ENCODE measurements at regions not wholly inside any gene's neighbourhood (a gene's known extent, or its start where the extent isn't known, plus 50 kb on each side); places are given as distances from the start of the nearest gene placed in this dataset.

DNA sequence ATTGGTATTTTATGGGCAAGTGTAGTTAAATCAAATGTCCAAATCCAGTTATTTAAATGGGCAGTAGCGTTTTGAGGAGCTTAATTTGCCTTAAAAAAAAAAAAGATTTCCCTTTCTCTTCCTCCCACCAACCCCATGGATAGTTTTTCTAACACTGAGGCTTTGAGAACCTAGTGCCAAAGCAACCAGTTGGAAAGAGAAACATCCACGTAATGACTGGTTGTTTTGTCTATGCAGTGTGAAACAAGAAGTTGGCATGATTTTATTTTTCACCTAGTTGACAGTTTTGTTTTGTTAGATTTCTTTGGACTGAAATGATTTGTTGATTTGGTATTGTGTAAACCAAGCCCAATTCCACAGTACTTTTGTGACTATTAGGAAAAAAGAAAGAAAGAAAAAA is 170.0 kb downstream of the SOX2 start:
- H3K27ac ChIP-seq = no peak overlapping the region
- no peaks in the 10 kb centered on the region for H3K9me3 ChIP-seq
- no peaks in the 10 kb centered on the region for H3K36me3 ChIP-seq
- no peaks in the 10 kb centered on the region for H3K27me3 ChIP-seq
- H3K4me1 ChIP-seq = no peaks in the 10 kb centered on the region
- TF ChIP-seq CTCF (IDR thresholded peaks at IDR 0.05) (no peak), POLR2A (IDR thresholded peaks at IDR 0.05) (no peak)
- no peak overlapping the region for H3K4me3 ChIP-seq
- DNase-seq = no peak
- intact Hi-C loops (cut with DNase I; ENCODE audit: low total_unique reads) = no loop called here

GRCh38 chr3:181885868-181886630 is 174.3 kb downstream of the SOX2 start:
- Histone ChIP-seq H3K9me3 (no peaks in the 10 kb centered on the region), H3K27me3 (no peaks in the 10 kb centered on the region), H3K4me1 (no peaks in the 10 kb centered on the region), H3K36me3 (no peaks in the 10 kb centered on the region), H3K27ac (no peak overlapping the region), H3K4me3 (no peak overlapping the region)
- DNase-seq = no peak
- intact Hi-C loops (cut with DNase I; ENCODE audit: low total_unique reads) = no loop called here
- no peak for TF ChIP-seq CTCF (IDR thresholded peaks at IDR 0.05)
- no peak for TF ChIP-seq POLR2A (IDR thresholded peaks at IDR 0.05)

DNA sequence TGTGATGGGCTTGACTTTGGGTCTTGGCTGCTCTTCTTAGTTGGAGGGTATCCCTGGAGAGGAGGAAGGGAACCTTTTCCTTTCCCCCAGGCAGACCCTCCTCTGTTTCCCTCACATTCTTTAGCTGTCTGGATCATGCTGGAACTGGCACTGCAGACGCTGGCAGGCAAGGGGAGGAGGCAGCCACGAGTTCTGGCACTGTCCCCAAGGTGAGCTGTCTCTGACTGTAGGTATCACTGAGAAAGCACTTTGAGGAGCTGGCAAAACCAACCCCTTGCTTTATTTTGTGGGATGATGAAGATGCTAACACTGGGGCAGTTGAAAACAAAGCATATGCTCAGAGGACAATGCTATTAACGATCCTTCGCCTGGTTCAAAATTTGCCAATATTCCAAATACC is 175.0 kb downstream of the SOX2 start:
- intact Hi-C loops (cut with DNase I; ENCODE audit: low total_unique reads) = no loop called here
- no peak for DNase-seq
- H3K4me1 ChIP-seq = no peaks in the 10 kb centered on the region
- TF ChIP-seq POLR2A (IDR thresholded peaks at IDR 0.05) = no peak
- no peak overlapping the region for H3K4me3 ChIP-seq
- H3K27me3 ChIP-seq = no peaks in the 10 kb centered on the region
- no peaks in the 10 kb centered on the region for H3K36me3 ChIP-seq
- no peaks in the 10 kb centered on the region for H3K9me3 ChIP-seq
- no peak overlapping the region for H3K27ac ChIP-seq

DNA sequence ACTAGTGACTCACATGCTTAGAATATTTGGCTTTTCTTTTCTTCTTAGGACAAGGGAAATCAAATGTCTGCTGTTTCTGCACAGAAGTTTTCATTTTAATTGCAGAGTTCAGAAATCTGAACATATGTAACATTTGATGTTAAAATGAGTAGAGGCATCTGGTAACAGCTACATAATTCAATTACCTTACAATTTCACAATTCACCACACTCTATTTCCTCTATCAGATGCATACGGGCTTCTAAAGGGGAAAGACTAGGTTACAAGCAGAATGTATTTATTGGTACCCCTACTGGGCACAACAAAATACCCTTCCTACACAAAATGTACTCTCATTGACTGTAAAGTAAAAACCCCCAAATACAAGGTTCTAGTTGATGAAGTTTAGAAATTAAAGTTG is 176.0 kb downstream of the SOX2 start:
- intact Hi-C loops (cut with DNase I; ENCODE audit: low total_unique reads) = no loop called here
- Histone ChIP-seq H3K9me3 (no peaks in the 10 kb centered on the region), H3K4me1 (no peaks in the 10 kb centered on the region), H3K4me3 (no peak overlapping the region), H3K27ac (no peak overlapping the region), H3K36me3 (no peaks in the 10 kb centered on the region), H3K27me3 (no peaks in the 10 kb centered on the region)
- no peak for TF ChIP-seq POLR2A (IDR thresholded peaks at IDR 0.05)
- TF ChIP-seq CTCF (IDR thresholded peaks at IDR 0.05) = no peak
- DNase-seq = no peak

DNA sequence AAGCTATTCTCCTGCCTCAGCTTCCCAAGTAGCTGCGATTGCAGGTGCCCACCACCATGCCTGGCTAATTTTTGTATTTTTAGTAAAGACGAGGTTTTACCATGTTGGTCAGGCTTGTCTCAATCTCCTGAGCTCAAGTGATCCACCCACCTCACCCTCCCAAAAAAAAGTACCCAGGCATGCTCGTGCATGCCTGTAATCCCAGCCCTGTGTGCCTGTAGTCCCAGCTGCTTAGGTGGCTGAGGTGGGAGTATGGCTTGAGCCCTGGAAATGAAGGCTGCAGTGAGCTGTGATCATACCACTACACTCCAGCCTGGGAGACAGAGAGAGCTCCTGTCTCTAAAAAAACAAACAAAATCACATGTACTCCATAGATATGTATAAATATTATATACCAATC is 176.5 kb downstream of the SOX2 start:
- intact Hi-C loops (cut with DNase I; ENCODE audit: low total_unique reads) = no loop called here
- DNase-seq = no peak
- H3K4me3 ChIP-seq = no peak overlapping the region
- H3K27ac ChIP-seq = no peak overlapping the region
- H3K4me1 ChIP-seq = no peaks in the 10 kb centered on the region
- H3K36me3 ChIP-seq = no peaks in the 10 kb centered on the region
- H3K9me3 ChIP-seq = no peaks in the 10 kb centered on the region
- TF ChIP-seq POLR2A (IDR thresholded peaks at IDR 0.05) (no peak), CTCF (IDR thresholded peaks at IDR 0.05) (no peak)
- no peaks in the 10 kb centered on the region for H3K27me3 ChIP-seq

- no peak overlapping the region for H3K27ac ChIP-seq
- no peak for DNase-seq
- H3K27me3 ChIP-seq = no peaks in the 10 kb centered on the region
- TF ChIP-seq POLR2A (IDR thresholded peaks at IDR 0.05) = no peak
- TF ChIP-seq CTCF (IDR thresholded peaks at IDR 0.05) = no peak
- intact Hi-C loops (cut with DNase I; ENCODE audit: low total_unique reads) = no loop called here
- H3K4me1 ChIP-seq = no peaks in the 10 kb centered on the region
- no peaks in the 10 kb centered on the region for H3K9me3 ChIP-seq
- no peaks in the 10 kb centered on the region for H3K36me3 ChIP-seq
- no peak overlapping the region for H3K4me3 ChIP-seq
Measured at GRCh38 chr3:181892848-181893247, 181.1 kb downstream of the SOX2 start.

Measured in uterus (tissue), 3 donors.